Neural cell (in vitro differentiated cells): ENCODE measurements at regions not wholly inside any gene's neighbourhood (a gene's known extent, or its start where the extent isn't known, plus 50 kb on each side); places are given as distances from the start of the nearest gene placed in this dataset.

Experiments used
- H2AFZ ChIP-seq: fragments of 200-600, 300-800 bp; sonication (generic), shearing (Covaris generic); 2 replicates; pipeline ENCODE4 v1.6.0; 2014; ENCODE audit warnings: low read depth, mild to moderate bottlenecking, antibody characterized with exemption, low read length, moderate library complexity
- H3F3A ChIP-seq: fragments of 200-600 bp; shearing (Covaris generic); 2 replicates; pipeline ENCODE4 v1.6.1; 2016; ENCODE audit warnings: mild to moderate bottlenecking, moderate library complexity, mixed read lengths, antibody characterized with exemption, low read length; ENCODE audit not compliant: insufficient read depth, poor library complexity, severe bottlenecking
- H3K27ac ChIP-seq: fragments of 200-600, 300-800 bp; sonication (generic), shearing (Covaris generic); 2 replicates; pipeline ENCODE4 v1.5.1; 2014; ENCODE audit warnings: mild to moderate bottlenecking, low read length, moderate library complexity
- H3K27me3 ChIP-seq: fragments of 300-800, 200-600 bp; sonication (generic), shearing (Covaris generic); 2 replicates; pipeline ENCODE4 v1.6.0; 2014; ENCODE audit warnings: mild to moderate bottlenecking, low read depth, low read length, moderate library complexity; ENCODE audit not compliant: insufficient read depth
- H3K36me3 ChIP-seq: fragments of 300-800, 200-600 bp; sonication (generic), shearing (Covaris generic); 2 replicates; pipeline ENCODE4 v1.5.1; 2014; ENCODE audit warnings: mild to moderate bottlenecking, antibody characterized with exemption, low read length, moderate library complexity; ENCODE audit not compliant: insufficient read depth
- H3K4me2 ChIP-seq: fragments of 300-800, 200-600 bp; sonication (generic), shearing (Covaris generic); 2 replicates; pipeline ENCODE4 v1.6.0; 2014; ENCODE audit warnings: mild to moderate bottlenecking, low read length
- H3K4me3 ChIP-seq: fragments of 300-800, 200-600 bp; sonication (generic), shearing (Covaris generic); 2 replicates; pipeline ENCODE4 v1.5.1; 2014; ENCODE audit warnings: mild to moderate bottlenecking, low read length, moderate library complexity
- H3K79me2 ChIP-seq: fragments of 200-600 bp; shearing (Covaris generic); replicated peaks from 2 replicates; pipeline ENCODE4 v1.6.0; 2014; ENCODE audit warnings: mild to moderate bottlenecking, low read length, moderate library complexity; ENCODE audit not compliant: insufficient read depth
- H3K9ac ChIP-seq: fragments of 300-800, 200-600 bp; sonication (generic), shearing (Covaris generic); 2 replicates; pipeline ENCODE4 v1.6.1; 2016; ENCODE audit warnings: mild to moderate bottlenecking, low read length, mixed read lengths
- H3K9me2 ChIP-seq: fragments of 200-600 bp; shearing (Covaris generic); 2 replicates; pipeline ENCODE4 v1.6.1; 2016; ENCODE audit warnings: mild to moderate bottlenecking, low read length, mixed read lengths; ENCODE audit not compliant: insufficient read depth
- H3K9me3 ChIP-seq: fragments of 200-600, 300-800 bp; sonication (generic), shearing (Covaris generic); 2 replicates; pipeline ENCODE4 v1.6.1; 2016; ENCODE audit warnings: mild to moderate bottlenecking, mixed run types, low read length, moderate library complexity, mixed read lengths
- H4K20me1 ChIP-seq: fragments of 200-600 bp; shearing (Covaris generic); 2 replicates; pipeline ENCODE4 v1.6.1; 2016; ENCODE audit warnings: mild to moderate bottlenecking, mixed run types; ENCODE audit not compliant: insufficient read depth
- CTCF ChIP-seq: fragments of 450-650 bp; IDR thresholded peaks from 2 replicates; pipeline ENCODE4 v1.5.1; 2014; ENCODE audit warnings: antibody characterized with exemption, mild to moderate bottlenecking, moderate library complexity; ENCODE audit not compliant: poor library complexity, severe bottlenecking
- EP300 ChIP-seq: fragments of 450-650 bp; conservative IDR thresholded peaks from 2 replicates; pipeline ENCODE4 v1.6.1; 2014; ENCODE audit warnings: antibody characterized with exemption, mild to moderate bottlenecking, moderate library complexity; ENCODE audit not compliant: poor library complexity, severe bottlenecking
- EZH2 ChIP-seq: fragments of 200-600, 300-800 bp; shearing (Covaris generic), sonication (generic); IDR thresholded peaks from 2 replicates; pipeline ENCODE4 v1.6.1; 2014; ENCODE audit warnings: antibody characterized with exemption, low read length, borderline replicate concordance, mild to moderate bottlenecking; ENCODE audit not compliant: insufficient read depth, poor library complexity, severe bottlenecking
- MXI1 ChIP-seq: fragments of 450-650 bp; conservative IDR thresholded peaks from 2 replicates; pipeline ENCODE4 v1.6.1; 2014; ENCODE audit warnings: antibody characterized with exemption, mild to moderate bottlenecking; ENCODE audit not compliant: poor library complexity, severe bottlenecking
- POLR2AphosphoS5 ChIP-seq: IDR thresholded peaks from 2 replicates; pipeline ENCODE4 v1.6.1; 2012
- RAD21 ChIP-seq: fragments of 450-650 bp; conservative IDR thresholded peaks from 2 replicates; pipeline ENCODE4 v1.6.1; 2014; ENCODE audit warnings: antibody characterized with exemption, mild to moderate bottlenecking, moderate library complexity
- SMC3 ChIP-seq: fragments of 450-650 bp; conservative IDR thresholded peaks from 2 replicates; pipeline ENCODE4 v1.6.1; 2014; ENCODE audit warnings: antibody characterized with exemption, mild to moderate bottlenecking, moderate library complexity; ENCODE audit not compliant: poor library complexity
- TAF1 ChIP-seq: IDR thresholded peaks from 2 replicates; pipeline ENCODE4 v1.6.1; 2012; ENCODE audit warnings: low read depth
- TF ChIP-seq, protein P1 (sequence below): IDR thresholded peaks from 2 replicates; pipeline ENCODE4 v1.6.1; 2012; ENCODE audit warnings: borderline replicate concordance

GRCh38 chr10:2462581-2462980 is 604.8 kb upstream of the PFKP start:
- Histone ChIP-seq H3K4me2 (no peak overlapping the region), H3K36me3 (no peaks in the 10 kb centered on the region), H3K9ac (no peak overlapping the region), H3K79me2 (no peaks in the 10 kb centered on the region), H4K20me1 (no peaks in the 10 kb centered on the region), H3K9me3 (peaks cover 4% of the 10 kb centered on the region), H2AFZ (no peak overlapping the region), H3K27me3 (no peaks in the 10 kb centered on the region), H3F3A (no peaks in the 10 kb centered on the region), H3K9me2 (no peaks in the 10 kb centered on the region), H3K27ac (no peak overlapping the region), H3K4me3 (no peak overlapping the region)
- TF ChIP-seq EZH2 = no peak
- TF ChIP-seq SMC3 = no peak
- no peak for TF ChIP-seq CTCF
- TF ChIP-seq, protein P1, sequence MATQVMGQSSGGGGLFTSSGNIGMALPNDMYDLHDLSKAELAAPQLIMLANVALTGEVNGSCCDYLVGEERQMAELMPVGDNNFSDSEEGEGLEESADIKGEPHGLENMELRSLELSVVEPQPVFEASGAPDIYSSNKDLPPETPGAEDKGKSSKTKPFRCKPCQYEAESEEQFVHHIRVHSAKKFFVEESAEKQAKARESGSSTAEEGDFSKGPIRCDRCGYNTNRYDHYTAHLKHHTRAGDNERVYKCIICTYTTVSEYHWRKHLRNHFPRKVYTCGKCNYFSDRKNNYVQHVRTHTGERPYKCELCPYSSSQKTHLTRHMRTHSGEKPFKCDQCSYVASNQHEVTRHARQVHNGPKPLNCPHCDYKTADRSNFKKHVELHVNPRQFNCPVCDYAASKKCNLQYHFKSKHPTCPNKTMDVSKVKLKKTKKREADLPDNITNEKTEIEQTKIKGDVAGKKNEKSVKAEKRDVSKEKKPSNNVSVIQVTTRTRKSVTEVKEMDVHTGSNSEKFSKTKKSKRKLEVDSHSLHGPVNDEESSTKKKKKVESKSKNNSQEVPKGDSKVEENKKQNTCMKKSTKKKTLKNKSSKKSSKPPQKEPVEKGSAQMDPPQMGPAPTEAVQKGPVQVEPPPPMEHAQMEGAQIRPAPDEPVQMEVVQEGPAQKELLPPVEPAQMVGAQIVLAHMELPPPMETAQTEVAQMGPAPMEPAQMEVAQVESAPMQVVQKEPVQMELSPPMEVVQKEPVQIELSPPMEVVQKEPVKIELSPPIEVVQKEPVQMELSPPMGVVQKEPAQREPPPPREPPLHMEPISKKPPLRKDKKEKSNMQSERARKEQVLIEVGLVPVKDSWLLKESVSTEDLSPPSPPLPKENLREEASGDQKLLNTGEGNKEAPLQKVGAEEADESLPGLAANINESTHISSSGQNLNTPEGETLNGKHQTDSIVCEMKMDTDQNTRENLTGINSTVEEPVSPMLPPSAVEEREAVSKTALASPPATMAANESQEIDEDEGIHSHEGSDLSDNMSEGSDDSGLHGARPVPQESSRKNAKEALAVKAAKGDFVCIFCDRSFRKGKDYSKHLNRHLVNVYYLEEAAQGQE = no peak
- no peak for TF ChIP-seq RAD21
- TF ChIP-seq TAF1 = no peak
- TF ChIP-seq EP300 = no peak
- no peak for TF ChIP-seq POLR2AphosphoS5

- H3K9ac ChIP-seq = no peak overlapping the region
- H3F3A ChIP-seq = no peaks in the 10 kb centered on the region
- no peaks in the 10 kb centered on the region for H3K36me3 ChIP-seq
- H3K4me2 ChIP-seq = no peak overlapping the region
- no peaks in the 10 kb centered on the region for H3K79me2 ChIP-seq
- H3K4me3 ChIP-seq = no peak overlapping the region
- H3K27me3 ChIP-seq = no peaks in the 10 kb centered on the region
- TF ChIP-seq, protein P1 = no peak
- TF ChIP-seq MXI1 (no peak), SMC3 (no peak), CTCF (no peak), EZH2 (no peak), EP300 (no peak), TAF1 (no peak), RAD21 (no peak), POLR2AphosphoS5 (no peak)
- H3K27ac ChIP-seq = no peak overlapping the region
- no peaks in the 10 kb centered on the region for H3K9me2 ChIP-seq
- peaks cover 4% of the 10 kb centered on the region for H3K9me3 ChIP-seq
- H4K20me1 ChIP-seq = no peaks in the 10 kb centered on the region
- no peak overlapping the region for H2AFZ ChIP-seq
Measured at GRCh38 chr10:2460812-2461211, 606.5 kb upstream of the PFKP start.
